H54 (cell line): ENCODE measurements at regions not wholly inside any gene's neighbourhood (a gene's known extent, or its start where the extent isn't known, plus 50 kb on each side); places are given as distances from the start of the nearest gene placed in this dataset.

Source experiments
- DNase-seq: peaks from one replicate; pipeline ENCODE4 v3.0.0; 2011; ENCODE audit warnings: low spot score, mixed read lengths; ENCODE audit not compliant: insufficient read length
- FAIRE-seq: peaks from 3 replicates; lab custom pipeline; 2011; peaks lifted over from hg19 to GRCh38; lab: Jason Lieb, UNC
- POLR2A ChIP-seq: IDR thresholded peaks from 2 replicates; pipeline ENCODE4 v1.6.1; 2011; ENCODE audit warnings: low read depth, mild to moderate bottlenecking, low read length

- FAIRE-seq (no peak), DNase-seq (no peak)
- TF ChIP-seq POLR2A = no peak
These were observed 106.3 kb upstream of the AKR1E2 start for GRCh38 chr10:4719671-4720070.

- FAIRE-seq (no peak), DNase-seq (no peak)
- no peak for TF ChIP-seq POLR2A
These were observed 107.0 kb upstream of the AKR1E2 start for GRCh38 chr10:4719036-4719435.

- DNase-seq (no peak), FAIRE-seq (no peak)
- no peak for TF ChIP-seq POLR2A
These were observed 107.5 kb upstream of the AKR1E2 start for GRCh38 chr10:4718544-4718943.

GRCh38 chr10:4717670-4718069, 108.3 kb upstream of the AKR1E2 start:
- TF ChIP-seq POLR2A = no peak
- no peak for FAIRE-seq
- no peak for DNase-seq

- no peak for TF ChIP-seq POLR2A
- FAIRE-seq (no peak), DNase-seq (no peak)
These were observed 115.1 kb upstream of the AKR1E2 start for GRCh38 chr10:4710858-4711257.

GRCh38 chr10:4708123-4708759, 117.8 kb upstream of the AKR1E2 start:
- no peak for TF ChIP-seq POLR2A
- no peak for DNase-seq
- FAIRE-seq = no peak

GRCh38 chr10:4707221-4707620, 118.8 kb upstream of the AKR1E2 start:
- FAIRE-seq (no peak), DNase-seq (no peak)
- no peak for TF ChIP-seq POLR2A

- FAIRE-seq (peak; percentile 98), DNase-seq (peak; percentile 25)
These were observed 121.9 kb upstream of the AKR1E2 start for GRCh38 chr10:4704034-4704545.

GRCh38 chr10:4701016-4701415, 125.0 kb upstream of the AKR1E2 start:
- no peak for TF ChIP-seq POLR2A
- FAIRE-seq (no peak), DNase-seq (no peak)

More at GRCh38 chr10:4704034-4704545, 121.9 kb upstream of the AKR1E2 start:
- TF ChIP-seq POLR2A = no peak

GRCh38 chr10:4699950-4700730, 125.9 kb upstream of the AKR1E2 start:
- FAIRE-seq (no peak), DNase-seq (no peak)
- TF ChIP-seq POLR2A = no peak

- DNase-seq (no peak), FAIRE-seq (peak; percentile 65)
- no peak for TF ChIP-seq POLR2A
These were observed 127.9 kb upstream of the AKR1E2 start for GRCh38 chr10:4698075-4698474.

- no peak for FAIRE-seq
- TF ChIP-seq POLR2A = no peak
These were observed 129.8 kb upstream of the AKR1E2 start for GRCh38 chr10:4696186-4696585.

GRCh38 chr10:4693967-4694366, 132.0 kb upstream of the AKR1E2 start:
- FAIRE-seq (no peak), DNase-seq (no peak)
- no peak for TF ChIP-seq POLR2A

More at GRCh38 chr10:4696186-4696585, 129.8 kb upstream of the AKR1E2 start:
- DNase-seq = no peak

- FAIRE-seq (no peak), DNase-seq (no peak)
- TF ChIP-seq POLR2A = no peak
These were observed 133.8 kb upstream of the AKR1E2 start for GRCh38 chr10:4692206-4692605.
